Uterus (tissue), 2 donors: ENCODE measurements at regions not wholly inside any gene's neighbourhood (a gene's known extent, or its start where the extent isn't known, plus 50 kb on each side); places are given as distances from the start of the nearest gene placed in this dataset.

Experiments used
- POLR2A ChIP-seq, 2 donors: fragments of 450-650 bp; IDR thresholded peaks; one replicate each; pipeline ENCODE4 v1.6.1; 2016; ENCODE audit warnings: antibody characterized with exemption in 2 of 2, mild to moderate bottlenecking in 1 of 2, moderate library complexity in 1 of 2
- TF ChIP-seq, protein P1 (sequence below), 4 experiments: fragments of 200-600 bp in 2 of 4; fragments of 450-650 bp in 2 of 4; sonication (generic) in 2 of 4; IDR thresholded peaks; one replicate each; pipeline ENCODE4 v1.5.1; 2016 to 2019; ENCODE audit warnings: antibody characterized with exemption in 4 of 4, mild to moderate bottlenecking in 2 of 4, moderate library complexity in 1 of 4

DNA sequence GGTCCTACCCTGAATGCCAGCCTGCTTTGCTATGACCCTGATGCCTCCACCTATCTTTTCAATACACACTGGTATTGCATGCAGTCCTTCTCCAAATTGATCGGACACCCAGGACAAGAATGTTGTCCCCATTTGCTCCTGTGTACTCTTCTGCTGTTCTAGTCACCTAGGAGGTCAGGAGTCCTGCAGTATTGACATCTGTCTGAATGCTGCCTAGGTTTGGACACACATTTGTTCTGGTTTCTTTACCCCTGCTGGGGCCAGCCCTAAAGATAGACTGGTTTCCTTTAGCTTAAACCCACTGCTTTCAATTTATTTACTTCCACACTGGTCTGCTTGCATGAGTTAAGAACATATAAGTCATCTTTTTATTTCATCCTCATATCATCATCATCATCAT lies 167.0 kb upstream of the CCN2 start:
- TF ChIP-seq, protein P1, sequence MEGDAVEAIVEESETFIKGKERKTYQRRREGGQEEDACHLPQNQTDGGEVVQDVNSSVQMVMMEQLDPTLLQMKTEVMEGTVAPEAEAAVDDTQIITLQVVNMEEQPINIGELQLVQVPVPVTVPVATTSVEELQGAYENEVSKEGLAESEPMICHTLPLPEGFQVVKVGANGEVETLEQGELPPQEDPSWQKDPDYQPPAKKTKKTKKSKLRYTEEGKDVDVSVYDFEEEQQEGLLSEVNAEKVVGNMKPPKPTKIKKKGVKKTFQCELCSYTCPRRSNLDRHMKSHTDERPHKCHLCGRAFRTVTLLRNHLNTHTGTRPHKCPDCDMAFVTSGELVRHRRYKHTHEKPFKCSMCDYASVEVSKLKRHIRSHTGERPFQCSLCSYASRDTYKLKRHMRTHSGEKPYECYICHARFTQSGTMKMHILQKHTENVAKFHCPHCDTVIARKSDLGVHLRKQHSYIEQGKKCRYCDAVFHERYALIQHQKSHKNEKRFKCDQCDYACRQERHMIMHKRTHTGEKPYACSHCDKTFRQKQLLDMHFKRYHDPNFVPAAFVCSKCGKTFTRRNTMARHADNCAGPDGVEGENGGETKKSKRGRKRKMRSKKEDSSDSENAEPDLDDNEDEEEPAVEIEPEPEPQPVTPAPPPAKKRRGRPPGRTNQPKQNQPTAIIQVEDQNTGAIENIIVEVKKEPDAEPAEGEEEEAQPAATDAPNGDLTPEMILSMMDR (IDR thresholded peaks at IDR 0.05) = no peak
- no peak for TF ChIP-seq POLR2A (IDR thresholded peaks at IDR 0.05)
